HG03060 (cell line): ENCODE measurements at regions not wholly inside any gene's neighbourhood (a gene's known extent, or its start where the extent isn't known, plus 50 kb on each side); places are given as distances from the start of the nearest gene placed in this dataset.

Source experiments
- ATAC-seq: cut with Tn5 transposase; IDR thresholded peaks from one replicate; pipeline ENCODE4 v1.9.1; 2021; ENCODE audit warnings: low read depth, moderate number of reproducible peaks; ENCODE audit not compliant: unreplicated experiment

DNA sequence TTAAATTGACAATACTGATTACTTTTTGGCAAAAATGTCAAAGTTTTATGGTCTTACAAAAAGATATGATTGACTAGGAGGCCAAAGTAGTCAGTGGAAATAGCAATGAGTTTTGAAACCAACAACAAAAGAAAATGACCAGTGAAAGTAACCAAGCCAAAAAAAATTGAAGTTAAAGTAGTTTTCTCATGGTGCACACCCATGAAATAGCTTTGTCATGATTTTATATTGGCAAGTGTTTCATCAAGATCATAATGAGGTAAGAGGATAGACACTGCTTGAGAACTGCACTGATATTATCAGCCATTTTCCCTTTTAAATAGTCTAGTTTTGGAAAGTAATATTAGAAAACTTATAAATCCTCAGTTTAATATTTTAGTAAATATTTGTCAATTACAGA lies 206.2 kb upstream of the ADAMTS5 start:
- ATAC-seq, result no peak

GRCh38 chr21:27171707-27172106 lies 204.8 kb upstream of the ADAMTS5 start:
- ATAC-seq, result no peak

DNA sequence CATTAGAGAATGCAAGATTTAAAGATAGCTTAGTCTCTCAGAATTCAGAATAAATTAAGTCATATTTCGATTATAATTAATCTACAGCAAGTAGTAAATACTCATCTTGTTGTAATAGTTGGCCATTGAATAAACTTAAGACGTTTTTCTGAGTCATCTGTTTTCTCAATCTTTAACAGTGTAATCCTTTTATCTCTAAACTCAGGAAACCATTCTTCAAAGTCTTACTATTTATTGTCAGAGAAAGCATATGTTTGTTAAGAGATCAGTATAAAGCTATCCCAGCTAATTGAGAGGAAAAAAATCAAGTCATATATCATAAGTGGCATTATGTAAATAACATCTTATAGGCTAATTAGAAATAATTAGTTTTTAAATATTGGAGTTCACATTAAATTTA lies 201.2 kb upstream of the ADAMTS5 start:
- no peak for ATAC-seq

DNA sequence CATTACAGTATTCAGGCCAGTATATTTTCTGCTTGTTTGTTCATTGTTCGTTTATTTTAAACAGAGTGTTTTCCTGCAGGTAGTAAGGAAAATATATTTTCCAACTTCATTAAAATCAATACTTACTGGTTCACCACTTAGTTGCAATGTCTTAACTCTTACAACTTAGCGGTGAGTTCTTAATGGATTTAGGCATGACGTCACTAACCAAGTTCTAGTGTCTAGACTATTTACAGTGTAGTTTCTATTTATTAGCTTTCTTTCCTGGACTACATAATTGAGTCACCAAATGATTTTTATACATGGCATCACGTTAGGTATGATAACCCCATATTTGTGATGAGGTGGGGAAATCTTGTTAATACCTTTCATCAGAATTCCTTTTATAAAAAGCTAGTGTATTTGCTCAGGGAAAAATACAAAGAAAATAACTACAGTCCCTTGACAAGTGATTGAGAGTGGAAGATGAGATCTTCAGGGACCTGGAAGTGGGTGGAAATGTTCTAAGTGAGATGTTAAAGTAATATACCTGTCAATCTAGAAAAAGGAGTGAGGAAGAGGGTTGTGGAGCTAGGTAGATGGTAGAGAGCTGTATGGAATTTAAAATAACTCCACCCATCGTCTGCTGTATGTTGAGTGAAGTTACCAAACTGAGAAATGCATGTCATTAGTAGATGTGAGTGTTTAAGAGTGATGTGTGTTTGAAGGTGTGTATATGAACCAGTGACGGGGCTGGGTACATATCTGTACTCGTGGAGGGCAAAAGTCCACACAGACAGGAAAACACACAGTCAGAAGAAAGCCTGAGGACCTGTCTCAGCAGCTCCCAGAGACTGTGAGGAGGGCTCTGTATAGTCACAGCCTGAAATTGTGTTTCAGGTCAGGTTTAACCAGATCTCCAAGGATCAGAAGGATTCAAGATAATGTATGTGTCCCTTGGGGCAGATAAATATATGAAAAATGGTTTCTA lies 197.6 kb upstream of the ADAMTS5 start:
- no peak for ATAC-seq

DNA sequence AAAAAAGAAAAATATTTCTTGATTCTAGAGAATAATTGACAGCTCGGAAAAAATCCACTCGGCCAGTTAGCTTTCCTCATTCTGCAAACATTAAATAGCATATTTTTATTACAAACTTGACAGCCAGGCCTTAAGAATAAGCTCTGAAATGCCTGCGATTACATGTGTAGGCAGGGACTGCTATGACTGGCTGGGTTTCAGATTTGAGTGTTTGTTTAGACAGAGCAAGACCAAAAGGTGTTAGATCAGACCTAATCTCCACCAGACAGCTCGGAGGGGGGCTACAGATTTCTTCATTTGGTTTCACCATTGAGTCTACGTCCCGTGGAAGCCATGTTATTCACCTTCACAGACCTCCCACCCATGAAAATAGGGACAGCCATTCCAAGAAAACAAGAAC lies 192.1 kb upstream of the ADAMTS5 start:
- ATAC-seq, result no peak

DNA sequence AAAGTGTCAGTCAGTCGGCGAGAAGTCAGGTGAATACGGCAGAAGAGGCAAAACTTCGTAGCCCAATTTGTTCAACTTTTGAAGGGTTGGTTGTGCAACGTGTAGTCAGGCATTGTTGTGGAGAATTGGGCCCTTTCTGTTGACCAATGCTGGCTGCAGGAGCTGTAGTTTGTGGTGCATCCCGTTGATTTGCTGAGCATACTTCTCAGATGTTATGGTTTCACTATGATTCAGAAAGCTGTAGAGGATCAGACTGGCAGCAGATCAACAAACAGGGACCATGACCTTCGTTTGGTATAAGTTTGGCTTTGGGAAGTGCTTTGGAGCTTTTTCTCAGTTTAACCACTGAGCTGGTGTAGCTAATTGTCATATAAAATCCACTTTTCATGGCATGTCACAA lies 190.2 kb upstream of the ADAMTS5 start:
- no peak for ATAC-seq

GRCh38 chr21:27156666-27157065 lies 189.8 kb upstream of the ADAMTS5 start:
- ATAC-seq, result no peak

- ATAC-seq, result no peak
Observed at GRCh38 chr21:27155130-27155500, 188.2 kb upstream of the ADAMTS5 start.

- no peak for ATAC-seq
Observed at GRCh38 chr21:27154451-27155129, 187.7 kb upstream of the ADAMTS5 start.

DNA sequence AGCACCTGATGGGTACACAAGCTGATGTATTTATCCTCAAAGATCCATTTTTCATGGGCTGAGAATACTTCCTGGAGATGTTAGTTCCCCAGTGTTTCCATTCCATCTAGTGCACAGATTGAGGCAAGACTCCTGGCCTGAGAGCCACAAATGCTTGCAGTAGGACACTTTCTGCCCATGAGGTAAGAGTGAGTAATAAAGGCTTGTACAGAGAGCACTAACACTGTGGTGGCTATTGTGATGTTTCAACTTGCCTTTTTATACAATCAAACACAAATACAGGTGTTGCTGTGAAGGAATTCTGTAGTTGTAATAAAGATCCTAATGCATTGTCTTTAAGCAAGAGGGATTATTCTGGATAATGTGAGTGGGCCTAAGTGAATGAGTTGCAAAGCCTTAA lies 186.1 kb upstream of the ADAMTS5 start:
- no peak for ATAC-seq

DNA sequence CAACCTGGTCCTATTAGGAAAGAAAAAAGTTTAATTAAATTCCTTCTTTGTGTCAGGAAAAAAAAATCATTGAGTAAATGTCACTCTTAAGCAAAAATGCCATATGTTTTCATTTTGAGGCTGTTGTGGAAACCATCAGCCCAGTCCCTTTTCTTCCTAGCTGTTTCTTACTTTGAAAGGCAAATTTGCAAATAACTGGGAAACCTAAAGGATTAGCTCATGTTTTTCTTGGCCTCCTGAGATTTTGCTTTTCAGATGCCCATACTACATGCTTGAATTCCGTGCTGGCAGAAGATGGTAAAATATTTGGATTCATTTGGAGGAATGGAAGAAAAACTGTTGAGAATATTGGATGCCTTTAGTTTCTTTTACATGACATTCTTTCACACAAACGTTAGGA lies 182.1 kb upstream of the ADAMTS5 start:
- no peak for ATAC-seq

DNA sequence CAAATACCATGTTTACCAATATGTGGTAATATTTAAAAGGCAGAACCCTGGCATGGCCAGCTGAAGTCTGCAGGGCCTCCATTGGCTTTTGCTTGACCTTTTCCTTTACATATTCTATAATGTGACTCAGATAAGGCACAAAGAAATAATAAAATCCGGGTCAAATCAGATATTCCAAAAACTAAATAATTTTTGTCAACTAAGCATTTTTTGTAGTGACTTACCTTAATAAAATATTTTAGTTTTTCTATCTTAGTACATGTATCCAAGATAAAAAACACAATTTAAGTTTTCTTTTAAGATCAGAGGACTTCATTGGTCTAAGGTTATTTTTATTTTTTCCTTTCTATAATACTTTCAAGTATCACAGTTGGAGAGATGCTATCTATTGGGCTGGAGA lies 179.4 kb upstream of the ADAMTS5 start:
- no peak for ATAC-seq

GRCh38 chr21:27145134-27145798 lies 178.4 kb upstream of the ADAMTS5 start:
- ATAC-seq, result no peak

- ATAC-seq, result no peak
Observed at GRCh38 chr21:27143476-27143875, 176.6 kb upstream of the ADAMTS5 start.

GRCh38 chr21:27139526-27139925 lies 172.6 kb upstream of the ADAMTS5 start:
- ATAC-seq, result no peak

DNA sequence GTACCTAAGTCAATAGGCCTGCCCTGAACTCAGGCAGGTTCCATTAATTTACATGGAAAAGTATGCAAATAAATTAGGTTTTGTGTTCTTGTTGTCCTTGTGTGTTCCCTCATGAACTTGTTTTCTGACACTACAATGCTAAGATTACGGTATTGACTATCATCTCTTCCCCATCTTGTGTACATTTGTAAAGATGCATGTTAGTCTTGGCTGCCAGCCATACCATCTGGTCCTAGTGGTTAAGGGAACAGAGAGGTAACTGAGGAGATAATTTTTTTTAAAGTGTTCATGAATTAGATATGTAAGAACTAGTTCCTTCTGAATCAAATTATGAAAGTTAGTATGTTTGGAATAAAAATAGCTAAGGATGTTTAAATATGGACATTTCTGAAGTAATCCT lies 167.6 kb upstream of the ADAMTS5 start:
- no peak for ATAC-seq

DNA sequence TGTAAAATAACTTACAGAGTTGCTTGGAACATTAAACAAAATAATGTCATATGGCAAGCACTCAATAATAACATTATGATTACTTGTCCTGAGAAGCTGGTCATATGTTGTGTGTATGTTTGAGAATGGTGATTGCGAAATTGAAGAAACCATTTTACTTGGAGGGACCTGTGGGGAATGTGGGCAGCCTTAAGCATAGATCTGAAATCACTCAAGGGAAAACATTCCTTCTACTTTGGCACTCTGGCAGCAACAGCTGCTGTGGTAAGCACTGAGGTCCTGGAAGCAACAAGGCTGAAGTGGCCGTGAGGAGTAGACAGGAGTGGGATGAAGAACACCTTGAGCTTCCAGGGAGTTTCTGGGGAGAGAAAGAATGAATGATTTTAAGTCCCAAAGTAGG lies 165.4 kb upstream of the ADAMTS5 start:
- ATAC-seq, result no peak

GRCh38 chr21:27130154-27130553 lies 163.3 kb upstream of the ADAMTS5 start:
- ATAC-seq, result no peak

- no peak for ATAC-seq
Observed at GRCh38 chr21:27129694-27130093, 162.8 kb upstream of the ADAMTS5 start.

- ATAC-seq, result no peak
Observed at GRCh38 chr21:27129215-27129614, 162.3 kb upstream of the ADAMTS5 start.

DNA sequence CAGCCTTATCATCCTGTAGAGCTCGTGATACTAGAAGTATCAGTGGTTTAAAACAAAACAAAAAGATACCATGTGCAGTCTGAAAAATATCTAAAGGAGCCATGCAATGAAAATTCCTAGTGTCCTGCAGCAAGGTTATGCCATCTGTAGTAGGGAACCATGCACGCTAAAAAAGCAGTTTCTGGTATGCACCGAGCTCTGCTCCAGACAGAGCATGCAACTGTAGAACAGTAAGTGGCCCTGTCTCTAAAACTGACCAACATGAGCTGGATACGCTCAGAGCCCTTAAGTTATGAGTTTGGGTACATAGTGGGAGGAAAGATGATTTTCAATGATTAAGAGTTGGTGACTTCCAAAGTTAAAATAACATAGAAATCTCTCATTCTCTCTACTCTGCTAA lies 159.3 kb upstream of the ADAMTS5 start:
- no peak for ATAC-seq
